ENCODE measurements at regions not wholly inside any gene's neighbourhood (a gene's known extent, or its start where the extent isn't known, plus 50 kb on each side); places are given as distances from the start of the nearest gene placed in this dataset.

GRCh38 chr21:17455028-17455353 is 57.9 kb upstream of the CXADR start:
- intact Hi-C loops (cut with DNase I; ENCODE audit: low total_unique reads): no loop called here
- TF ChIP-seq, protein P1, sequence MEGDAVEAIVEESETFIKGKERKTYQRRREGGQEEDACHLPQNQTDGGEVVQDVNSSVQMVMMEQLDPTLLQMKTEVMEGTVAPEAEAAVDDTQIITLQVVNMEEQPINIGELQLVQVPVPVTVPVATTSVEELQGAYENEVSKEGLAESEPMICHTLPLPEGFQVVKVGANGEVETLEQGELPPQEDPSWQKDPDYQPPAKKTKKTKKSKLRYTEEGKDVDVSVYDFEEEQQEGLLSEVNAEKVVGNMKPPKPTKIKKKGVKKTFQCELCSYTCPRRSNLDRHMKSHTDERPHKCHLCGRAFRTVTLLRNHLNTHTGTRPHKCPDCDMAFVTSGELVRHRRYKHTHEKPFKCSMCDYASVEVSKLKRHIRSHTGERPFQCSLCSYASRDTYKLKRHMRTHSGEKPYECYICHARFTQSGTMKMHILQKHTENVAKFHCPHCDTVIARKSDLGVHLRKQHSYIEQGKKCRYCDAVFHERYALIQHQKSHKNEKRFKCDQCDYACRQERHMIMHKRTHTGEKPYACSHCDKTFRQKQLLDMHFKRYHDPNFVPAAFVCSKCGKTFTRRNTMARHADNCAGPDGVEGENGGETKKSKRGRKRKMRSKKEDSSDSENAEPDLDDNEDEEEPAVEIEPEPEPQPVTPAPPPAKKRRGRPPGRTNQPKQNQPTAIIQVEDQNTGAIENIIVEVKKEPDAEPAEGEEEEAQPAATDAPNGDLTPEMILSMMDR (IDR thresholded peaks at IDR 0.05): no peak
- TF ChIP-seq POLR2A (IDR thresholded peaks at IDR 0.05): no peak
- WGBS, 2 donors: 56 to 59% methylated on average over 4 of the region's 4 CpGs
- DNase-seq (ENCODE audit: low spot score in 2 of 2): no peak
- H3K4me3 ChIP-seq (ENCODE audit: low read depth, poor library complexity, severe bottlenecking): no peak overlapping the region

- H3K4me3 ChIP-seq (ENCODE audit: low read depth, poor library complexity, severe bottlenecking): no peak overlapping the region
- 79 to 84% methylated on average over 6 of the region's 6 CpGs for WGBS, 2 donors
- TF ChIP-seq, protein P1 (IDR thresholded peaks at IDR 0.05): no peak
- TF ChIP-seq POLR2A (IDR thresholded peaks at IDR 0.05): no peak
- no peak for DNase-seq (ENCODE audit: low spot score in 2 of 2)
- intact Hi-C loops (cut with DNase I; ENCODE audit: low total_unique reads): no loop called here
These were observed 57.4 kb upstream of the CXADR start for GRCh38 chr21:17455451-17455850.

GRCh38 chr21:17458279-17458678 is 54.6 kb upstream of the CXADR start:
- whole genome bisulfite sequencing, 2 donors: 80 to 91% methylated on average over 6 of the region's 6 CpGs
- no peak overlapping the region for H3K4me3 ChIP-seq (ENCODE audit: low read depth, poor library complexity, severe bottlenecking)
- DNase-seq (ENCODE audit: low spot score in 2 of 2): no peak
- intact Hi-C loops (cut with DNase I; ENCODE audit: low total_unique reads): no loop called here
- TF ChIP-seq, protein P1 (IDR thresholded peaks at IDR 0.05): no peak
- no peak for TF ChIP-seq POLR2A (IDR thresholded peaks at IDR 0.05)

DNA sequence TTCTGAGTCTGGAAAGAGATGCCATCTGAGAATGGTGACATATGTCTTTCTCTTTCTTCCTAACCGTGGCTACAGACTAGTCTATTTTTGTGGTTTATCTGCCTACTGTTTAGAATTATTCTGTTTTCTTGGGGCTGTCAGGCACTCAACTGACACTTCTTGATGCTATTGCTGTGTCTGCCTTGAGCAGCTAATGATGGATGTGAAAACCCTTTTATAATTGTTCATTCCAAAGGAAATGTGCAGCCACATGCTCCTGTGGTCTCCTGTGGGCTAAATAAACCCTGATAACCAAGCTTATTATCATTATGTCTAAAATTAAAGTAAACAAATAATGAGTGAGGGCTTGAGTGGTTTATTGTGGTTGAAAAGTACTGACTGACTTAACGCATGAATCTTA is 52.7 kb upstream of the CXADR start:
- TF ChIP-seq POLR2A (IDR thresholded peaks at IDR 0.05): no peak
- TF ChIP-seq, protein P1 (IDR thresholded peaks at IDR 0.05): no peak
- 52 to 57% methylated on average over 2 of the region's 2 CpGs for WGBS, 2 donors
- intact Hi-C loops (cut with DNase I; ENCODE audit: low total_unique reads): no loop called here
- DNase-seq (ENCODE audit: low spot score in 2 of 2): peak in 1 of 2 donors; percentile 5
- no peak overlapping the region for H3K4me3 ChIP-seq (ENCODE audit: low read depth, poor library complexity, severe bottlenecking)

GRCh38 chr21:17461014-17461413 is 51.8 kb upstream of the CXADR start:
- intact Hi-C loops (cut with DNase I; ENCODE audit: low total_unique reads): no loop called here
- DNase-seq (ENCODE audit: low spot score in 2 of 2): peak in 1 of 2 donors; percentile 55
- WGBS, 2 donors: 22 to 24% methylated on average over 3 of the region's 3 CpGs
- TF ChIP-seq, protein P1 (IDR thresholded peaks at IDR 0.05): no peak
- no peak for TF ChIP-seq POLR2A (IDR thresholded peaks at IDR 0.05)
- no peak overlapping the region for H3K4me3 ChIP-seq (ENCODE audit: low read depth, poor library complexity, severe bottlenecking)

GRCh38 chr21:17461582-17461981 is 51.3 kb upstream of the CXADR start:
- peak in 1 of 2 donors; percentile 14 for DNase-seq (ENCODE audit: low spot score in 2 of 2)
- no peak overlapping the region for H3K4me3 ChIP-seq (ENCODE audit: low read depth, poor library complexity, severe bottlenecking)
- WGBS, 2 donors: 42 to 49% methylated on average over 4 of the region's 4 CpGs
- intact Hi-C loops (cut with DNase I; ENCODE audit: low total_unique reads): no loop called here
- TF ChIP-seq POLR2A (IDR thresholded peaks at IDR 0.05): no peak
- TF ChIP-seq, protein P1 (IDR thresholded peaks at IDR 0.05): no peak
